GM23248 (cell line): ENCODE measurements at regions not wholly inside any gene's neighbourhood (a gene's known extent, or its start where the extent isn't known, plus 50 kb on each side); places are given as distances from the start of the nearest gene placed in this dataset.

Experiments used
- DNase-seq: peaks from one replicate; pipeline ENCODE4 v3.0.0-alpha.2; 2015
- H2AFZ ChIP-seq: fragments of 200-600 bp; sonication (generic); 2 replicates; pipeline ENCODE4 v1.6.1; 2016; ENCODE audit warnings: antibody characterized with exemption
- H3F3A ChIP-seq: fragments of 200-600 bp; sonication (generic); 2 replicates; pipeline ENCODE4 v1.6.1; 2016; ENCODE audit warnings: mild to moderate bottlenecking, antibody characterized with exemption, mixed run types; ENCODE audit not compliant: insufficient read depth
- H3K27ac ChIP-seq: fragments of 200-600 bp; sonication (generic); 2 replicates; pipeline ENCODE4 v1.5.1; 2016; ENCODE audit warnings: mild to moderate bottlenecking
- H3K27me3 ChIP-seq: fragments of 200-600 bp; sonication (generic); replicated peaks from 2 replicates; pipeline ENCODE4 v1.6.1; 2016; ENCODE audit warnings: mild to moderate bottlenecking; ENCODE audit not compliant: insufficient read depth
- H3K36me3 ChIP-seq: fragments of 200-600 bp; sonication (generic); 2 replicates; pipeline ENCODE4 v1.6.1; 2016; ENCODE audit warnings: low read depth, mild to moderate bottlenecking
- H3K4me1 ChIP-seq: fragments of 200-600 bp; sonication (generic); 2 replicates; pipeline ENCODE4 v1.6.1; 2016; ENCODE audit warnings: mild to moderate bottlenecking; ENCODE audit not compliant: insufficient read depth
- H3K4me2 ChIP-seq: fragments of 200-600 bp; sonication (generic); one replicate; pipeline ENCODE4 v1.6.1; 2016; ENCODE audit warnings: mild to moderate bottlenecking; ENCODE audit not compliant: unreplicated experiment
- H3K4me3 ChIP-seq: fragments of 200-600 bp; sonication (generic); 2 replicates; pipeline ENCODE4 v1.5.1; 2016; ENCODE audit warnings: mild to moderate bottlenecking
- H3K79me2 ChIP-seq: fragments of 200-600 bp; sonication (generic); 2 replicates; pipeline ENCODE4 v1.6.1; 2016; ENCODE audit warnings: mild to moderate bottlenecking; ENCODE audit not compliant: insufficient read depth
- H3K9ac ChIP-seq: fragments of 200-600 bp; sonication (generic); 2 replicates; pipeline ENCODE4 v1.6.1; 2016; ENCODE audit warnings: mild to moderate bottlenecking
- H3K9me2 ChIP-seq: fragments of 200-600 bp; sonication (generic); 2 replicates; pipeline ENCODE4 v1.6.1; 2016; ENCODE audit warnings: mixed run types, mild to moderate bottlenecking, moderate library complexity; ENCODE audit not compliant: insufficient read depth
- H3K9me3 ChIP-seq: fragments of 200-600 bp; sonication (generic); one replicate; pipeline ENCODE4 v1.6.1; 2017; ENCODE audit warnings: low read depth
- H4K20me1 ChIP-seq: fragments of 200-600 bp; sonication (generic); 2 replicates; pipeline ENCODE4 v1.6.0; 2016; ENCODE audit not compliant: insufficient read depth
- EZH2 ChIP-seq: fragments of 200-600 bp; sonication (generic); IDR thresholded peaks from 2 replicates; pipeline ENCODE4 v1.6.1; 2018; ENCODE audit warnings: antibody characterized with exemption, mild to moderate bottlenecking; ENCODE audit not compliant: insufficient read depth, poor library complexity, severe bottlenecking
- EZH2phosphoT487 ChIP-seq: fragments of 200-600 bp; sonication (generic); IDR thresholded peaks from 2 replicates; pipeline ENCODE4 v1.6.1; 2018; ENCODE audit warnings: antibody characterized with exemption, moderate library complexity, mild to moderate bottlenecking, low read depth; ENCODE audit not compliant: insufficient read depth
- WGBS, 2 experiments: methylation state at CpG; one replicate each; pipeline ENCODE4 v1.1.6; 2015 to 2017; ENCODE audit warnings: low lambda C conversion rate in 2 of 2, low coverage in 1 of 2; ENCODE audit errors: missing lambda C conversion rate in 2 of 2; 5-methylcytosine and 5-hydroxymethylcytosine counted together
- in situ Hi-C: fragments of 300-500 bp; cut with MboI; formaldehyde crosslinking; loops from 2 replicates; pipeline ENCODE4 v1.15.0; 2020

GRCh38 chr18:70620837-70621612 lies 332.2 kb downstream of the SOCS6 start:
- 7% methylated on average over 2 of the region's 2 CpGs for WGBS, 2 experiments
- no peaks in the 10 kb centered on the region for H3K79me2 ChIP-seq
- no peaks in the 10 kb centered on the region for H3K27me3 ChIP-seq
- H3K9me2 ChIP-seq = no peaks in the 10 kb centered on the region
- H3K36me3 ChIP-seq = no peaks in the 10 kb centered on the region
- TF ChIP-seq EZH2 = no peak
- TF ChIP-seq EZH2phosphoT487 = no peak
- no peak overlapping the region for H3K9ac ChIP-seq
- no peak overlapping the region for H3K4me3 ChIP-seq
- no peak overlapping the region for H3K4me2 ChIP-seq
- H3F3A ChIP-seq = no peaks in the 10 kb centered on the region
- H4K20me1 ChIP-seq = no peaks in the 10 kb centered on the region
- no peak overlapping the region for H3K27ac ChIP-seq
- no peaks in the 10 kb centered on the region for H3K4me1 ChIP-seq
- no peak overlapping the region for H2AFZ ChIP-seq
- no peak for DNase-seq
- no peaks in the 10 kb centered on the region for H3K9me3 ChIP-seq
- in situ Hi-C loops = loop anchor here (25.0 kb wide), 1 partner anchor 1916 kb away; the partner anchor contains the start of gene CBLN2

GRCh38 chr18:70617020-70617763 lies 328.3 kb downstream of the SOCS6 start:
- H3K4me3 ChIP-seq = no peak overlapping the region
- no peaks in the 10 kb centered on the region for H3K9me3 ChIP-seq
- no peaks in the 10 kb centered on the region for H3F3A ChIP-seq
- no peak for DNase-seq
- no peaks in the 10 kb centered on the region for H3K27me3 ChIP-seq
- no peaks in the 10 kb centered on the region for H3K79me2 ChIP-seq
- no peaks in the 10 kb centered on the region for H3K36me3 ChIP-seq
- no peak overlapping the region for H3K9ac ChIP-seq
- no peaks in the 10 kb centered on the region for H3K9me2 ChIP-seq
- 18 to 28% methylated on average over 2 of the region's 2 CpGs for WGBS, 2 experiments
- H3K4me2 ChIP-seq = no peak overlapping the region
- in situ Hi-C loops = loop anchor here (25.0 kb wide), 1 partner anchor 1920 kb away; the partner anchor contains the start of gene CBLN2
- no peak overlapping the region for H2AFZ ChIP-seq
- no peak for TF ChIP-seq EZH2
- TF ChIP-seq EZH2phosphoT487 = no peak
- no peak overlapping the region for H3K27ac ChIP-seq
- no peaks in the 10 kb centered on the region for H4K20me1 ChIP-seq
- no peaks in the 10 kb centered on the region for H3K4me1 ChIP-seq

- no peaks in the 10 kb centered on the region for H3K4me1 ChIP-seq
- no peak for DNase-seq
- in situ Hi-C loops = loop anchor here (25.0 kb wide), 1 partner anchor 1937 kb away; the partner anchor contains the start of gene CBLN2
- H3K4me3 ChIP-seq = no peak overlapping the region
- no peak overlapping the region for H3K4me2 ChIP-seq
- H3K79me2 ChIP-seq = no peaks in the 10 kb centered on the region
- no peak overlapping the region for H3K27ac ChIP-seq
- H2AFZ ChIP-seq = no peak overlapping the region
- no peaks in the 10 kb centered on the region for H3K9me2 ChIP-seq
- 9 to 19% methylated on average over 1 of the region's 1 CpG for WGBS, 2 experiments
- no peaks in the 10 kb centered on the region for H4K20me1 ChIP-seq
- no peaks in the 10 kb centered on the region for H3K27me3 ChIP-seq
- TF ChIP-seq EZH2phosphoT487 (no peak), EZH2 (no peak)
- H3F3A ChIP-seq = no peaks in the 10 kb centered on the region
- H3K9me3 ChIP-seq = no peaks in the 10 kb centered on the region
- H3K9ac ChIP-seq = no peak overlapping the region
- H3K36me3 ChIP-seq = no peaks in the 10 kb centered on the region
Measured at GRCh38 chr18:70600225-70600925, 311.5 kb downstream of the SOCS6 start.

GRCh38 chr18:70598406-70598805 lies 309.6 kb downstream of the SOCS6 start:
- in situ Hi-C loops = no loop called here
- DNase-seq = no peak
- no peaks in the 10 kb centered on the region for H3K36me3 ChIP-seq

More at GRCh38 chr18:70598406-70598805, 309.6 kb downstream of the SOCS6 start:
- no peak overlapping the region for H2AFZ ChIP-seq
- H3K27ac ChIP-seq = no peak overlapping the region
- TF ChIP-seq EZH2 (no peak), EZH2phosphoT487 (no peak)
- no peaks in the 10 kb centered on the region for H3K27me3 ChIP-seq
- no peaks in the 10 kb centered on the region for H3K4me1 ChIP-seq
- no peak overlapping the region for H3K9ac ChIP-seq
- no peaks in the 10 kb centered on the region for H3K9me3 ChIP-seq
- no peaks in the 10 kb centered on the region for H3K79me2 ChIP-seq
- no peaks in the 10 kb centered on the region for H3F3A ChIP-seq
- H3K4me3 ChIP-seq = no peak overlapping the region
- H4K20me1 ChIP-seq = no peaks in the 10 kb centered on the region
- no peaks in the 10 kb centered on the region for H3K9me2 ChIP-seq
- no peak overlapping the region for H3K4me2 ChIP-seq
